ENCODE measurements at regions not wholly inside any gene's neighbourhood (a gene's known extent, or its start where the extent isn't known, plus 50 kb on each side); places are given as distances from the start of the nearest gene placed in this dataset.
"Not testable (repeated sequence)": the region's sequence is repeated elsewhere in the genome, so short reads cannot be mapped to it uniquely, and the experiment has no call there.

DNA sequence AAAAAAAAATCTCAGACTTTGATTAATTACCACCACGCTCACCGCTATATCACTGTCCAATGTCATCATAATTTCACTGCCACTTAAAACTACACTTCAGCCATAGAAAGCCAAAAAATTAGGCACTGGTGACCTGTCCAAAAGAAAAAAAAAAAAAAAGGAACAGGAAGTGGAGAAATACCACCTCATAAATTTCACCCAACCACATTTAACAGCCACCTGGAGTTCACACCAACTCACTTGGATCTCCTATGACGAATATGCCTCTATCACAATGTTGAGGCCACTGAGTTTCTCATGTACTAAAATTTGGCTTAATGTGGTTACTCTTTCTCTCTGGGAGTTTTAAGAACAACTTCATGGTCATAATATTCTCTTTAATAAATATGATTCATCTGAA is 237.5 kb upstream of the RSPO3 start:
- DNase-seq = no peak
- intact Hi-C loops (cut with DNase I) = no loop called here

DNA sequence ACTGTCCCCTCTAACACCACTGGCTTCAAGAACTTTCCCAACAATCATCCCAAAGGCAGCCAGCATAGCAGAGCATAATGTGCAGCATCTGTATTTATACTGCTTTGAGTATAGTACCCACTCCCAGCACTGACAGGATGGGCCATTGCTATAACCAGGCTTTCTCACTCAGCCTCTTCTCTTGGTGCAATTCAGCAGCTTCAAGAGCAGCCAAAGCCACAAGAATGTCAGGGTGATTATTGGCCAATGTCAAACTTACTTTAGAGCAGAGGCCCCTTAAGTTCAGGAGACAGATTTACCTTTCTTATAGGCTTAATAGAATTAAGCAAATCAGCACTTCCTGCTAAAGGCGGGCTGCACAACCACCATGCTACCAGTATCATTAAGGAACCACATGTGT is 232.4 kb upstream of the RSPO3 start:
- intact Hi-C loops (cut with DNase I) = no loop called here
- no peak for DNase-seq

DNA sequence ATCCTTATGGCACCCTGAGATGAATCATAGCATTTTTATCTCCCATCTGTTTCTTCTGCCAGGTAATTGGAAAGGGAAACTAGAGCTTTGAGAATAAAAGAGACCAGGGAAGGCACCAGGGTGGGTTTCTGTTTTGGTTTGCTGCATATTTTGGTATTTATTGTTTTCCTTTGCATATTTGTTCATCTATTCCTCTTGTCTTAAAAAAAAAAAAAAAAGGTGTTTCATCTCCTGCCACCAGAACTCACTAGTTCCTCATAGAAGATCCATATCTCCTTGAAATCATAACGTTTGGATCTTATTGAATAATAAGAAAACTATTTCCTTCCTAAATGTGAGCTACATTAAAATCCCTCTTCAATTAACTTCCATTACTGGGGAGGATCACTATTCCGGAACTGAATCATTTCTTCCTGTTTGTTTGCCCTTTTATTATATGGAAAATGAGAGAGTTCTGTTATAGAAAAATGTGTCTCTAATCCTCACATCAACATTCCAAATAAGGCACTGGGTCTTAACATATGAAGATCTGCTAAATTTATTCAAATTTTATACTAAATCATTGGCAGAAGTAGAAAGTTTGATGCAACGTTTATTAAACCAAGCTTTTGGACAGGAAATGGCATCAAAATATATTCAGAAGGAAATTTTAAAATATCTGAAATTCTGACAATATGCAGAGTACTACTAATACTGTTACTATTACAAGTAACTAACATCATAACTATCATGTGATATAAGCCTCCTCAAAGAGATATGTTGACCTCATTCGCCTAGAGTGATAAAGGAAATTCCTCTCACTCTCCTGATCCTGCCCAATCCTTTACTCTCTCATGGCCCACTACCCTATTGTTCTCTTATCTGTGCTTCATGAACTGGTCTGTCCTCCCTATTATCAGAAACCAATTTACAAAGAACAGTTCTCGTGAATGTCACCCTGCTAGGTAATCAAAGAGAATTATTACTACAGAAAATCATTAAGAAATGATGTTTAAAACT is 229.4 kb upstream of the RSPO3 start:
- intact Hi-C loops (cut with DNase I) = no loop called here
- DNase-seq = no peak

DNA sequence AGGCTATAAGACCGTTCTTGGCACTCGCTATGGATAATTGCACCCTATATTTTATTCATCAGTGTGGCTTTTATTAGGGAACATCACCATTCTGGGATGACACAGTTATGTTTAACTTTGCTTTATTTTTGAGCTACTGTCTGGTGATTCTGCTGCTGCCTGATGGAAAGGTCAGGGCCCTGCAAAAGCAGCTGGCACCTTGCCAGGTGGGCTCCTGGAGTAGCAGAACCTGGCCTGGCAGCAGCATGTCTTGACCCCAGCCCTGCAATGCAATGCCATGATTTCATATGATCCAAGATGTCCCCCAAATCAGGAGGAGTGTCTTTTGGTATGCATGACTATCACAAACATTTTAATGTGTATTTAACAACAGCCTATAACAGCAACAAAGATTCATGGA is 228.4 kb upstream of the RSPO3 start:
- intact Hi-C loops (cut with DNase I) = no loop called here
- peak in 2 of 10 donors; percentile 55 to 79 for DNase-seq

DNA sequence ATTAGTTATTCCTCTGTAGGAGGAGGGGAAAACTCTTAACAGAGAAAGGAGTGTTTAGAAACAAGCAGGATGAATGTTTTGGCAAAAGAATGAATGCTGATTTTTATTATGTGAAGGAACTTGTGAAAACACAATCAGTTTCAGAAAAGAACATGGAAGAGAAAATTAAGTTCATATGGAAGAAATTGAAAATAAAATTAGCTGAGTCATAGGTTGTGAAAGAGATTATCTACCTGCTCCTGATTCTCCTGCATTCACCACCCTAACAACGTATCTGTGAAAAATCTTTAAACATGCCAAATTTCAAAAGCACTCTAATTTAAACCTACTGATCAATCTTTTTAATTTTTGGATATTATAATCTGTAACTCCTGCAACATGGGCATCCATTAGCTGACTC is 227.3 kb upstream of the RSPO3 start:
- no peak for DNase-seq
- intact Hi-C loops (cut with DNase I) = no loop called here

DNA sequence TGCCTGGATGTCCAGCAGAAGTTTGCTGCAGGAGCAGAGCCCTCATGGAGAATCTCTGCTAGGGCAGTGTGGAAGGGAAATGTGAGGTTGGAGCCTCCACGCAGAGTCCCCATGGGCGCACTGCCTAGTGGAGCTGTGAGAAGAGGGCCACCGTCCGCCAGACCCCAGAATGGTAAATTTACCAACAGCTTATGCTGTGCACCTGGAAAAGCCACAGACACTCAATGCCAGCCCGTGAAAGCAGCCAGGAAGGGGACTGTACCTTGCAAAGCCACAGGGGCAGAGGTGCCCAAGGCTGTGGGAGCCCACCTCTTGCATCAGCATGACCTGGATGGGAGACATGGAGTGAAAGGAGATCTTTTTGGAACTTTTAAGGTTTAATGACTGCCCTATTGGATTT is 225.6 kb upstream of the RSPO3 start:
- DNase-seq = peak in 2 of 10 donors; percentile 24 to 38
- intact Hi-C loops (cut with DNase I) = not testable (repeated sequence)

DNA sequence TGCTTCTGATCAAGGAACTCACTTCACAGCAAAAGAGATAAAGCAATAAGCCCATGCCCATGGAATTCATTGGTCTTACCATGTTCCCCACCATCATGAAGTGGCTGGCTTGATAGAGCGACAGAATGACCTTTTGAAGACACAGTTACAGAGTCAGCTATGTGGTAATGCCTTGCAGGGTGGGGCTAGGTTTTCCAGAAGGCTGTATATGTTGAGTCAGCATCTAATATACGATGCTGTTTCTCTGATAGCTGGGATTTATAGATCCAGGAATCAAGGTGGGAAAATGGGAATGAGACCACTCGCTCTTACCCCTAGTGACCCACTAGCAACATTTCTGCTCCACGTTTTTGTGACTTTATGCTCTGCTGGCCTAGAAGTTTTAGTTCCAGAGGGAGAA is 220.7 kb upstream of the RSPO3 start:
- intact Hi-C loops (cut with DNase I) = no loop called here
- DNase-seq = no peak

DNA sequence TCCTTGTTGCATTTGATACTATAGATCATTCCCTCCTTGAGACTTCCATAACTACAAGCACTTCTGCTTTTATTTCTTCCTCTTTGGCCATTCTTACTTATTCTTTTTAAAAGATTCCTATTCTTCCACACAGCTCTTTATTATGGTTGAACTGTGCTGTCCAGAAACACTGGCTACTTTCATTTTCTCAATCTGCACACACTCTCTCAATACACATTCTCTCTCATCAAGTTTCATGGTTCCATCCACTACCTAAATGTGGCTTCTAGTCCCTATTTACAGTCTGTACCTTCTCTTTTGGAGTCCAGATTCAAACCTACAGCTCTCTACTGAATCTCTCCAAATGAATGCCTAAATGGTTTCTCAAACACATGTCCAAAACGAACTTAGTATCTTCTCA is 214.3 kb upstream of the RSPO3 start:
- intact Hi-C loops (cut with DNase I) = no loop called here
- no peak for DNase-seq

DNA sequence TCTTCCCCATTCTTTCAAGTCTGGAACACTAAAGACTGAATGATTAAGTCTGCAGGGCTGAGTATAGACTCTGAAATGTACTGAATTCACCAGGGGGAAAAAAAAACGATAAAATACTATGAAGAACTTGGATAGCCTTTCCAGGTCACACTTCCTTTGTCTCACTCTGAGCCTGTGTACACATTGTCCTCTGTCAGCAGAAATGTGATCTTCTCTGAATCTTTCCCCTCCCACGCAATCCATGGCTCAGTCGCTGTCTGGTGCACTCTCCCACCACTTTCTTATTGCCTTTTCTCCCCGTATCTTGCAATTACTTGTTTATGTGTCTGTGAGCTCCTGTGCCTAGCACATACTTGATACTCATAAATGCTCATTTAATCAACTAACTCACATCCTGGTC is 212.6 kb upstream of the RSPO3 start:
- DNase-seq = no peak
- intact Hi-C loops (cut with DNase I) = no loop called here

DNA sequence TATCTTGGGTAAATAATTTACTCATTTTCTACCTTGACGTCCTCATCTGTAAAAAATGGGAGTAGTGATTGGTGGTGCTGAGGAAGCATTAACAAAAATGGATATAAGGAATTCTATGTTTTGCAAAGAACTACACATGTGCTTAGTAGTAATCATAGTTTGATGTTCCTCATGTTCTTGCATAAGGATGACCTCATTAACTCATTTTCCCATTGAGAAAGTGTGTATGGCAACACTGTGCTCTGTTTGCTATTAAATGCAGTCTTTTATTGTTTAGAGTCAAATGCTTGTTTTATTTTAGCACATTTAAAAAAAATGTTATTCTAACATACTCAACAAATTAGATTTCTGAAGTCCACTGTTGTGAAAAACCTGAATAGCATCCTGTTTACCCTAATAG is 211.2 kb upstream of the RSPO3 start:
- no peak for DNase-seq
- intact Hi-C loops (cut with DNase I) = no loop called here

DNA sequence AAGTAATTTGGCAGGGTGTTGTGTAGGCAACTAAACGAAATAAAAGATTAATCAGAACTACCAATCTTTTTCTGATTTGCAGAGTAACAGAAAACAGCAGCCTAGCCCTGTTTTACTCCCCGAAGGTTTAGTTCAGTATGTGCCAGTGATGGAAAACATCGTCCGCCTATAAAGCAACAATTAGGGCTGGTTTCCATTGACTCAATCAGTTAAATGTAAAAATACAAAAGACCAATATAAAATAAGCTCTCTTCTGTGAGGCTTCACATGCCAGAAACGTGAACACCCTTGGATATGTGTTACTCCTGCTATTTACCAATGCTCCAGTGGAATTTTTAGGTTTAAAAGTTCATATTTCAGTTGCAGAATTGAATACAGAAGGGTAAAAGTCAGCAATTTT is 210.5 kb upstream of the RSPO3 start:
- intact Hi-C loops (cut with DNase I) = no loop called here
- DNase-seq = no peak

DNA sequence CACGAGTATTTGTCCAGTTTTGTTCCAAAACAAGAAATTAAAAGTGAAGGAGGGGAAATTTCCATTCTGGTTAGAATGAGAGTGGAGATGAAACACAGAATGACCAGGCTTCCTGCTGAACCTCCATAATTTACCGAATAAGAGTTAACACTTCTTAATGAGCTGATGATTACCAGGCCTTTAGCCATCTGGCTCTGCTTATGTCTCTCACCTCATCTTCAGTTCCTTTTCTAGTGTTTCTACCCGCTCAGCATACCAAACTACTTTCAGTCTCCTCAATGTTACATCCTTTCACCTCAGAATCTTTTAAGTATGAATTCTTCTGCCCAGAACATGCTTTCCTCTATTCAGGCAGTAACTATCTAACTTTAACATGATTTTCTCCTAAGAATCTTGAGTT is 209.0 kb upstream of the RSPO3 start:
- intact Hi-C loops (cut with DNase I) = no loop called here
- no peak for DNase-seq

DNA sequence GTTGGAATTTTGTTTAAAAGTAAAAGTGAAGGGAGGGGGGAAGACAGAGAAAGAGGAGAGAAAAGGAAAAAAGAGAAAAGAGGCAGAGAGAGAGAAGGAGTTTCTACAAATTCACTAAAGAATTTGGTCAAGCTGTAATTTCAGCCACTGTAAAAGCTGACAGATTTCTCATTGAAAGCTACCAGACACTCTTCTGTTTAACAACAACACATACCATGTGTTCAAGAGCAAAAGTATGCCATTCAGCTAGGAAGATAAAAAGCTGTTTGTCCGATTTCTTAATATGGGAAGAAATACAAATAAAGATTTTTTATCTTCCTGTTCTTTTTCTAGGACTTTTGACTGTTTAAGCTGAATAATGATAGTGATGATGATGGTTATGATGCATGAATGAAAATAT is 204.8 kb upstream of the RSPO3 start:
- no peak for DNase-seq
- intact Hi-C loops (cut with DNase I) = no loop called here

DNA sequence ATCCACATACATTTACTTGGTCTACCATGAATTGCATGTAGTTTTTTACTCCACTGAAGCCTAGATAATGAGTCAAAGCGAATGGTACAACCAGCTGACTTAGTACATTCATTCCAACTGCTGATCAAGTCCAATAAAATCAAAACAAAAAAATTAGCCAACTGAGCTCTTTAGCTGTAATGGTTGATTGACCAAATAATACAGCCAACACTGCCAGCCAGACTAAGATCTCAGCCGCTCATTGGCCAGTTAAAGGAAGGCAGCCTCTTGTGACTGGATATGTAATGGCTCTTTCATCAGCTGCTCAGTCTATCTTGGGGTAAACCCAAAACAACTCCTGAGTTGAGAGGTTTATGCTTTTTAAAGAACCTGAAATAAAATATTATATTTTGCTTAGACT is 204.3 kb upstream of the RSPO3 start:
- intact Hi-C loops (cut with DNase I) = no loop called here
- no peak for DNase-seq

DNA sequence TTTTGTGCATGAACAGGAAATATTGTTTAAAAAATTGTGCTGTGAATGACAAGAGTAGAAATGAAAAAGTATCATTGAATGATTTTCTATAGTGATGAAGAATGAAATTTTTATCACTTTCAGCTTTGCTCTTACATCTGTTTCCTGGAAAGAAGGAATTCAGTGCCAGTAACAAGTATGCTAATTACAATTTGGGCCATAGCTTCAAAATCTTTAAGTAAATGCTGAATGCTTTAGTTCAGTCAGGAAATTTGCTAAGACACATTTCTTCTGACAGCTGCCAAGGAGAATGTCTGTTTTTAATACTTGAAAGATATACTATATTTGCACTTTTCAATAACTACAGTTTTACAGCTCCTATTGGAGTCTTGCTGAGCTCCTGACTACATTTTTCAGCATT is 203.7 kb upstream of the RSPO3 start:
- intact Hi-C loops (cut with DNase I) = no loop called here
- no peak for DNase-seq

DNA sequence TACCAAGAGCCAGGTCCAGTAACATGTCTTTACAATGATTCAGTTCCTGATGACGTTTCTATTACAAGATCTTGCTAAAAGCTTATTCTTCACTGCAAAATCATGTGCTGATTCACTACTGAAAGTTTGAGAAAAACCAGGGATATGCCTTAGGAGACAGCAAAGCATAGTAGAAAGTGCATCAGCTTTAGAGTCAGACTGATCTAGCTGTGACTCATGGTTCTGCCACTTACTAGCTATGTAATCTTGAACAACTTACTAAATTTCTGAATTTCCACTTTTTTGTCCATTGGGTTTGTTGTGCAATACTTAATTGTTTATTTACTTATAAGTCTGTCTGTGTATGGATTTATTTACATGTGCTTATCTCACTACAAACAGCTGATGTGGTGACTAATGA is 198.5 kb upstream of the RSPO3 start:
- DNase-seq = no peak
- intact Hi-C loops (cut with DNase I) = no loop called here

DNA sequence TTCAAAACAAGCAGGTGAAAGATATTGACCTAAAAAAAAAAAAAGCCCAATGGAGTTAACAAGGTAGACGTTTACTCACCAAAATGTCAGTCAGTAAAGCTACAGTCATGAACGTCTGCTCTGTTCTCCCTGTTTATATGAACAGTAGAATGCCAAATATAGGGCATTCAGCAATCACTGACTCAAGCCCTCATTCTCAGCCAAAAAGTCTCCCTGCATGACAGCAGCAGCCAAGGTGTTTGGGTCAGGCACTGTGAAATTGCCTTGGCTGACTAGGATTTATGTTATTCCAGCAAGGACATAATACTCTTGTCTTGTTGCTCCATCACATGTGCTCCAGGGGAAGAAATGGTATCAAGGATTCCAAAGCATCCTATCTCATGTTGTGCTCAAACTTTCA is 194.7 kb upstream of the RSPO3 start:
- DNase-seq = no peak
- intact Hi-C loops (cut with DNase I) = no loop called here

DNA sequence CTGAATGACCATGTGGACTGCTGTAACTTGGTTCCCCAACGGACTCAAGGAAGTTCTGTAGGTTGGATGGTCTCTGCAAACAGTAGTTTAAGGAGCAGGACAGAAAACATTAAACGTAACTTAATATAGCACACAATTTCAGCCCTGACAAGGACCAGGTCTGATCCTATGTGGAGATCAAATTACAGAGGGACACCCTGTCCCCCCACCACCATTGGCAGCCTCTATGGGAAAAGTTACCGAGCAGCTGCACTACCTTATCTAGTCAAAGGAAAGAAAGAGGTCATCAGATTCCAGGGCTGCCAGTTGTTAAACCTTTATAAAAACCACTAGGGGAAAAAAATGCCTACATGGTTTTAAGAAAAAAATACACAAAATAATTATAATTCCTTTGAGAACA is 191.5 kb upstream of the RSPO3 start:
- intact Hi-C loops (cut with DNase I) = no loop called here
- no peak for DNase-seq

DNA sequence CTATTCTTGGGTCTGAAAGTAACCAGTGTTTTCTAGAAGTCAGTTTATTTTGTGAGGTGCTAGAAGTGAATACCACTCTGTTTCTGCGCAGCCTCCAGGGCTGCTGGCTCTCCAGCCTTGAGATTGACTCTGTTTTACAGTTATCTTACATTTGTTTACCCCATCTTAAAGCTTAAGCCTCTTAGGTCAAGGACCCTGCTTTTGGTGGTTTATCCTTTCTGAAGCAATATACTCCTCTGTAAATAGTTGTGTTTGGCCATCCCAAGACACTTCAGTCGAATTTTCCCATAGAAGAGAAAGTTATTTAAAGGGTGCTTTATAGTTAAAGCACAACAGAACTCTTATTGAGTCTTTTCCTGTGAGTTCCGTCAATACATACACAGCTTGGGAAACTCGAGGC is 190.6 kb upstream of the RSPO3 start:
- no peak for DNase-seq
- intact Hi-C loops (cut with DNase I) = no loop called here

DNA sequence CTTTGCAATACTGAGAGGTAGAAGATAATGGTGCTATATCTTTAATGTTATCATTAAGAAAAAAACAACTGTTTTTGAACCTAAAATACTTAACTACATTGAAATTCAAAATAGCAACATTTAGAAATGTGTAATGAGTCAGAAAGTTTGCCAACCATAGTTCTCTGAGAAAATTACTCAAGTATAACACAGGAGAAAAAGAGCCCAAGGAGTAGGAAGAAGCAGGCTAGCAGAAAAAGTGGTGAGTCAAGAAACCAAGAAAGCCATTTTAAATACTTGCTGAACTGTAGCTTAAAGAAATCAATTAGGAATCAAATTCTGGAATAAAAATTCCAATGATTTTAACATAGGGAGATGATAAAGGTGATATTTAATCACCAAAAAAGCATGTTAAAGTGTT is 181.0 kb upstream of the RSPO3 start:
- intact Hi-C loops (cut with DNase I) = no loop called here

DNA sequence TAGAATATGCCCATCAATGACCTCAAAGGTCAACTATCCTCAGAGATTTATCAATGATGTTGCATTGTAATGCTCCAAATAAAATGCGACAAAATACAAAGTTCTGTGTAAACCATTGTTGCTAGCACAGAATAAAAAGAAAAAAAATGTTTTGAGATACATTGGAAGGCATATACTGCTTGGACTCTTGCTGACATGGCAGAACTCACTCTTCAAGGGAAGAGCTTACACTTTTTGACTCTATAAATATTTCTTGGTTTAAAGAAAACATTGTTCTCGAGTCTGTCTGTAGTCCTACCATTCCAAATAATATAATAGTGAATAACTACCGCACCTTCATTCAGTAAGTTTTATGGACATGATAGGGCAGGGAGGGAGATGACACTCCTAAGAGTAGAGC is 178.7 kb upstream of the RSPO3 start:
- intact Hi-C loops (cut with DNase I) = no loop called here
- no peak for DNase-seq

More for the DNA sequence above, 181.0 kb upstream of the RSPO3 start:
- DNase-seq = no peak

DNA sequence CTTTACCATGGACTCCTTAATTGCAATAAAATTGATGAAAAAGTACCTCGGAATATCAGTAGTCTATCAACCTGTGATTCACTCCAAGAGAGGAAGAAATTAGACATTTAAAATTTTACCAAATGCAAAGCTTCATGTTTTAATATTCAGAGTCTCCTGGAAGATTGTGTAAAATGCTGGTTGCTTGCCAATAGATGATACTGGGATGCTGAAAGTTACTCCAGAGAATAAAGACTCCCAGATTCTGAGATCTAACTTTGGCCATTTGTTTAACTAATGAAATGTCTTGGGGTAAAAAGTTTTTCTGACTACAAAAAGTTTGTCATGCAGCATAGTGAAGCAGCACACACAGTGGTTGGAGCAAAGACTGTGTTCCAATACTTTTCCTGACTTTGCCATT is 176.7 kb upstream of the RSPO3 start:
- intact Hi-C loops (cut with DNase I) = no loop called here

DNA sequence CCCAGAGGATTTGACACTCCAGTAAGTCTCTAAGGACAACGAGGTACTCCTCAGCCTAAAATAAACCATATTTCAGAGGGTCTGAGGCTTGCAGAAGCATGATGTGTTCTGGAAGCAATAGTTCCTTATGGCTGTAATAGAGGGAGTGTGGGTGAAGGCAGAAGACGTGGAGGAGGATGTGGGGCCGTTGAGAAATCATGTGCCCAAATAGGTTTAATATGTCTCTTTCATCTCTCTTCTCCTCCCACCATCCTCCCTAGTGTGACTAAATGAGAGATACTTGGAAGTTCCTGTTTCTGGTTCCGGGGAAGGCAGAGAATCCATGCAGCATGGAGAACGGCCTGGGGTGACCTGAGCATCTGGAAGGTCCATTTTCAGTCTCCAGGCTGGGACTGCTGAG is 174.0 kb upstream of the RSPO3 start:
- intact Hi-C loops (cut with DNase I) = no loop called here

More for the DNA sequence above, 176.7 kb upstream of the RSPO3 start:
- no peak for DNase-seq

More for the DNA sequence above, 174.0 kb upstream of the RSPO3 start:
- no peak for DNase-seq
